ENCODE measurements at regions not wholly inside any gene's neighbourhood (a gene's known extent, or its start where the extent isn't known, plus 50 kb on each side); places are given as distances from the start of the nearest gene placed in this dataset.
"Not testable (repeated sequence)": the region's sequence is repeated elsewhere in the genome, so short reads cannot be mapped to it uniquely, and the experiment has no call there.

GRCh38 chr10:90034862-90035261 is 333.5 kb downstream of the KIF20B start:
- not testable (repeated sequence) for DNase-seq

GRCh38 chr10:90041585-90041984 is 340.2 kb downstream of the KIF20B start:
- no peak for DNase-seq

- DNase-seq = no peak
Measured at GRCh38 chr10:90042075-90042474, 340.7 kb downstream of the KIF20B start.

DNA sequence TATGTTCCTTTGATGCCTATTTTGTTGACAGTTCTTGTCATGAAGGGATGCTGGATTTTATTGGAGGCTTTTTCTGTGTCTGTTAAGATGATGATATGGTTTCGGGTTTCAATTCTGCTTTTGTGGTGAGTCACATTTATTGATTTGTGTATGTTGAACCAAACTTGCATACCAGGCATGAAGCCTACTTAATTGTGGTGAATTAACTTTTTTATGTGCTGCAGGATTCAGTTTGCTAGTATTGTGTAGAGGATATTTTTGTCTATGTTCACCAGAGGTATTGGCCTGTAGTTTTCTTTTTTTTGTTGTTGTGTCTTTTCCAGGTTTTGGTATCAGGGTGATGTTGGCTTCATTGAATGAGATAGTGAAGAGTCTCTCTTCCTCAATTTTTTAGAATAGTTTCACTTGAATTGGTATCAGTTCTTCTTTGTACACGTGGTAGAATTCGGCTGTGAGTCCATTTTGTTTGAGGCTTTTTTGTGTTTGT is 345.9 kb downstream of the KIF20B start:
- no peak for DNase-seq

DNA sequence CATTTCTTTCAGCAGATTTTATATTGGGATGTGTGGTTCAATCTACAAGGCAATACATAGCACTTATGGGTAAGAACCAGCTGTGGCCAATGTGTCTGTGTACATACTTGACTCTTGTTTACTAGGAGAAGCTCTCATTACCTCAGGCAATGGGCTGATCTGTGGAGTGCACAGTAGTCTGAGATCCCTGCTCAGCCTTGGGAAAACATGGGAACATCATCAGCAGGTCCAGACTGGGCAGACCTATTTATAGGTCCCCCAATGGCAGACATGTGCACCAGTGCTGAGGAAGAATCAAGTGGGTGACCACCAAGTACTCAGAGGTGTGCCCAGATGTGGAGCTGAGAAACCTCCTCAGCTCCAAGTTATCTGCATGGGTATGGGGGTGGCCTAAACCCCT is 349.7 kb downstream of the KIF20B start:
- DNase-seq = no peak

DNA sequence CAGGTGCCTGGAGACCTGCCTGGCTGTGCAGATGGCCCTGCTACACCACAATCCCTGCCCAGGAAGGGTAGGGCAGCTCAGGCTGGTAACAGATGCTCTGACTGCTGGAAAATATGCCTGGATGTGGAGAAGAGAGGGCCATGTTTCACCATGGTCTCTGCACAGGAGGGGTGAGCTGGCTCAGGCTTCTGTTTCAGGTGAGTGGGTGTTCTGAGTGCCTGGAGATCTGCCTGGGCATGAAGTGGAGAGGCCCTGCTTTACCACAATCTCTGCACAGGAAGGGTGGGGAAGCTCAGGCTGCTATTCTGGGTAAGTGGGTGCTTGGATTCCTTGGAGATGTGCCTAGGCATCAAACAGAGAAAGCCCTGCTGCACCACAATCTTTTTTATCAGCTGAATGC is 350.1 kb downstream of the KIF20B start:
- DNase-seq = no peak

GRCh38 chr10:90062786-90063185 is 361.4 kb downstream of the KIF20B start:
- DNase-seq = no peak

DNA sequence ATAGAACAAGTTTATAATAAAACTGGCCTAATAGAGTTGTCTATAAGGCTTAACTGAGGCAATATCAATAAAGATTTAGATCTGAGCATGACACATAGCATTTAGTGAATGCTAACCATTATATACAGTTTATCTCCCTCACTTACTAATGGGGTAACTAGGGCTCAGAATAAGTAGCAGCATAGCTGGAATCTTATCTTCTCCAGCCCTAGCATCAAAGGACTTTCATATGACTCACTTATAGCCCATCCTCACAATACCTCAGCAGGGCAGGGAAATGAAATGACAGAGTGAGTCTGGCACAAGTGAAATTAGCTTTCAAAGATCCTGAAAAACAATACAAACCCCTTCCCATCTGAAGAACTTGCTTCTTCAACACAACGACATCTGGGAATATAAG is 362.9 kb downstream of the KIF20B start:
- DNase-seq = no peak

GRCh38 chr10:90066435-90066834 is 365.0 kb downstream of the KIF20B start:
- no peak for DNase-seq

GRCh38 chr10:90075995-90076394 is 374.6 kb downstream of the KIF20B start:
- no peak for DNase-seq

GRCh38 chr10:90079819-90080218 is 378.4 kb downstream of the KIF20B start:
- no peak for DNase-seq

GRCh38 chr10:90086606-90087190 is 385.3 kb downstream of the KIF20B start:
- DNase-seq = not testable (repeated sequence)

- DNase-seq = no peak
Measured at GRCh38 chr10:90087197-90088023, 386.0 kb downstream of the KIF20B start.

DNA sequence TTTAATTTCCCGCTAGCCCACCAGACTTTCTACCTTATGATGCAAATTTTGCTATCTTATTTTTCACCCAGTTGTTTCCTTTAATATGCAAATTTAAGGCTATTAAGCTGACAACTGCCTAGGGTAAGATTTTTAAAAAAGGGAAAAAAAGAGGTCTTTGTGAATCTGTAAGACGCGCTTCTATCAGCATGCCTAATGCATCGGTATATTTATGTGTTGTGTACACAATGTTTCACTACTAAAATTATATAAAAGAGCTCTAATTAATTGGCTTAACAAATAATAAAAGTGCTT is 386.6 kb downstream of the KIF20B start:
- no peak for DNase-seq

DNA sequence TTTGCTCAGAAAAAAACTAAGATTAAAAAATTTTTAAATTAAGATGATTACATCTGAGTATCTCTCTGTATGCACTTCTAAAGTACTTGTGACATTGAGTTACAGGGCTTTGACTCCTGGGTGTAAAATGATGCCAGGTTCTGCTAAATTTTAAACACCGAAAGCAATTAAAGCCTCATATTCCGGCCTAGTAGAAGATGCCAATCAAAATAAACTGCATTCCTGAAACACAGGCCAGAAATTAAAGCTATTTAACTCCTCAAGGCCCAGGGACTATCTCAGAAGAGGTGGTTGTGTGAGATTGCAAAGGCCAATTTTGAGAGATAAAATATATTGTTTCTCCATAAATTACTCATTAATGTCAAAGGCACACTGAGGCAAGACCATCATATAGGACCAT is 388.3 kb downstream of the KIF20B start:
- DNase-seq = no peak

DNA sequence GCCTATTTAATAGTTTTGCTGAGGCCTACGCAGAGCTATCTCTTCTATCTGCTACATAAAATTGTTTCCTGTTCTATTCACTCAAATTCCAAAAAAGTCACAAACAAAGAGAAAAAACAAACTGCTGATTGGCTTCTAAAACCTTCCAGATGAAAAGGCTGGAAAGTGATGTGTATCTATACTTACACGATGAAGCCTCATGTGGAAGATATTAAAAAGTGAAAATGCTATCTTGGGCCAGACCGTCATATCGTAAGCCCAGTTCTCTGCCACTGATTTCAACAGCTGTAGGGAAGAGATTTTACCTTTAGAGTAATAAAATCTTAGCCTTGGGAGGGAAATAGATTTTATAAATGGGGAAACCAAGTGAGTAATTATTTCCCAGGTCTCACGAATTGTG is 394.8 kb downstream of the KIF20B start:
- DNase-seq = no peak

- not testable (repeated sequence) for DNase-seq
Measured at GRCh38 chr10:90107581-90107980, 406.2 kb downstream of the KIF20B start.

GRCh38 chr10:90111671-90112070 is 410.3 kb downstream of the KIF20B start:
- DNase-seq = no peak

DNA sequence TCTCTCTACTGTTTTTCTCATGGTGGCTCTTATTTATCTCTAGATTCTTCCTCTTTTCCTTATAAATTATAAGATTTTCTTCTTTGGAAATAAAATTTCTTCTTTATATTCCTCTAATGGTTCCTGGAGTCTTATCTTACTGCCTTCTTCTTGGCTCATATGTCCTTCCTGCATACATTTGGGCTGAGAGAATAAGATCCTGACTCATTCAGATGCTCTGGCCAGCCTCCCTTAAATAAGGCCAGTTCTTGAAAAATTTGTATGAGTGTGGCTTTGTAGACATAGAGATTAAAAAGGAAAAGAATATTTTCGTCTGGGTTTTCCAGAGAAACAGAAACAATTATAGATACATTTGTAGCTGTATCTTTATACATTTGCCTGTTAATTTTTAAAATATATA is 411.3 kb downstream of the KIF20B start:
- DNase-seq = no peak

- DNase-seq = not testable (repeated sequence)
Measured at GRCh38 chr10:90118567-90118966, 417.2 kb downstream of the KIF20B start.

DNA sequence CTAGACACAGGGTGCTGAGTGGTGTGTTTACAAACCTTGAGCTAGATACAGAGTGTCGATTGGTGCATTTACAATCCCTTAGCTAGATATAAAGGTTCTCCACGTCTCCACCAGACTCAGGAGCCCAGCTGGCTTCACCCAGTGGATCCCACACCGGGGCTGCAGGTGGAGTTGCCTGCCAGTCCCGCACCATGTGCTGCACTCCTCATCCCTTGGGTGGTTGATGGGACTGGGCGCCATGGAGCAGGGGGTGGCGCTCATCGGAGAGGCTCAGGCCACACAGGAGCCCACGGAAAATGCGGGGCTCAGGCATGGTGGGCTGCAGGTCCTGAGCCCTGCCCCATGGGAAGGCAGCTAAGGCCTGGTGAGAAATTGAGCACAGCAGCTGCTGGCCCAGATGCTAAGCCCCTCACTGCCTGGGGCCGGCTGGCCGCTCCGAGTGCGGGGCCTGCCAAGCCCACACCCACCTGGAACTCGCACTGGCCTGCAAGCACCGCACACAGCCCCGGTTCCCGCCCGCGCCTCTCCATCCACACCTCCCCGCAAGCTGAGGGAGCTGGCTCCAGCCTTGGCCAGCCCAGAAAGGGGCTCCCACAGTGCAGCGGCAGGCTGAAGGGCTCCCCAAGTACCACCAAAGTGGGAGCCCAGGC is 418.4 kb downstream of the KIF20B start:
- not testable (repeated sequence) for DNase-seq

- no peak for DNase-seq
Measured at GRCh38 chr10:90125456-90126255, 424.3 kb downstream of the KIF20B start.

- no peak for DNase-seq
Measured at GRCh38 chr10:90126256-90126595, 424.8 kb downstream of the KIF20B start.
